ENCODE measurements at regions not wholly inside any gene's neighbourhood (a gene's known extent, or its start where the extent isn't known, plus 50 kb on each side); places are given as distances from the start of the nearest gene placed in this dataset.

DNA sequence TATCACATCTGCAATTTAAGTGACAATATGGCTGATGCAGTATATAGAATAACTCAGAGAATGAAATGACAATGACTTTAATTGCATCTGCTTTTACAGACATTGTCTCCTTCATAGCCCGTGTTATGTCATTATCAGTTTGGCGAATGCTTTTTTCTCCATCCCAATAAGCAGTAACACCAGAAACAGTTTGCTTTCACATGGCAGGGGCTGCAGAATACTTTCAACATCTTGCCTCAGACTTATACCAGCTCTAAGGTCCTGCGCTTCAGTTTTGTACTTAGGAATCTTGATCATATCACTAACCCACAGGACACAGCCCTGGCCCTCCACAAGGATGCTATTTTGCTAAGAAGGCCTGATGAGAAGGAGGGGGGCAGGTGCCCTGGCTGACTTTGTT, 49.9 kb upstream of the SPESP1 start:
- no peaks in the 10 kb centered on the region for H3K9me2 ChIP-seq (ENCODE audit: insufficient read depth, low read length)
- POLR2A ChIA-PET = no interaction called here

More for the DNA sequence above, 49.9 kb upstream of the SPESP1 start:
- BruUV-seq (replicated peaks) = no TSS peak
- H3K4me2 ChIP-seq (ENCODE audit: low read length) = no peak overlapping the region
- DNase-seq (ENCODE audit: low spot score) = no peak
- H3K79me2 ChIP-seq (ENCODE audit: insufficient read depth, low read depth, low read length) = no peaks in the 10 kb centered on the region
- no peak overlapping the region for H3K27ac ChIP-seq (ENCODE audit: low read depth, low read length, poor library complexity, severe bottlenecking)
- H2AFZ ChIP-seq (ENCODE audit: low read length) = no peak overlapping the region
- H4K20me1 ChIP-seq (ENCODE audit: insufficient read depth, low read length) = no peaks in the 10 kb centered on the region
- intact Hi-C loops (cut with micrococcal nuclease; ENCODE audit: unreplicated experiment) = no loop called here
- no peak overlapping the region for H3K4me3 ChIP-seq (ENCODE audit: low read depth, low read length, poor library complexity, severe bottlenecking)
- peaks cover 4% of the 10 kb centered on the region for H3K4me1 ChIP-seq (ENCODE audit: insufficient read depth, low read length, poor library complexity, severe bottlenecking)
- TF ChIP-seq, protein P1, sequence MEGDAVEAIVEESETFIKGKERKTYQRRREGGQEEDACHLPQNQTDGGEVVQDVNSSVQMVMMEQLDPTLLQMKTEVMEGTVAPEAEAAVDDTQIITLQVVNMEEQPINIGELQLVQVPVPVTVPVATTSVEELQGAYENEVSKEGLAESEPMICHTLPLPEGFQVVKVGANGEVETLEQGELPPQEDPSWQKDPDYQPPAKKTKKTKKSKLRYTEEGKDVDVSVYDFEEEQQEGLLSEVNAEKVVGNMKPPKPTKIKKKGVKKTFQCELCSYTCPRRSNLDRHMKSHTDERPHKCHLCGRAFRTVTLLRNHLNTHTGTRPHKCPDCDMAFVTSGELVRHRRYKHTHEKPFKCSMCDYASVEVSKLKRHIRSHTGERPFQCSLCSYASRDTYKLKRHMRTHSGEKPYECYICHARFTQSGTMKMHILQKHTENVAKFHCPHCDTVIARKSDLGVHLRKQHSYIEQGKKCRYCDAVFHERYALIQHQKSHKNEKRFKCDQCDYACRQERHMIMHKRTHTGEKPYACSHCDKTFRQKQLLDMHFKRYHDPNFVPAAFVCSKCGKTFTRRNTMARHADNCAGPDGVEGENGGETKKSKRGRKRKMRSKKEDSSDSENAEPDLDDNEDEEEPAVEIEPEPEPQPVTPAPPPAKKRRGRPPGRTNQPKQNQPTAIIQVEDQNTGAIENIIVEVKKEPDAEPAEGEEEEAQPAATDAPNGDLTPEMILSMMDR (conservative IDR thresholded peaks at IDR 0.05; ENCODE audit: low read length) = no peak
- CTCF ChIA-PET (ENCODE audit: unreplicated experiment) = no interaction called here
- H3K36me3 ChIP-seq (ENCODE audit: insufficient read depth, low read length) = no peaks in the 10 kb centered on the region
- H3K9me3 ChIP-seq (ENCODE audit: low read length) = no peaks in the 10 kb centered on the region
